Bronchial epithelial cell (primary cell): ENCODE measurements at regions not wholly inside any gene's neighbourhood (a gene's known extent, or its start where the extent isn't known, plus 50 kb on each side); places are given as distances from the start of the nearest gene placed in this dataset.
A peak's percentile ranks its signal among the peaks of the same experiment; 100 is the strongest.

Experiments used
- DNase-seq: peaks from one replicate; pipeline ENCODE4 v3.0.0-alpha.2; 2010; ENCODE audit warnings: low read depth
- FAIRE-seq: peaks from 2 replicates; lab custom pipeline; 2011; peaks lifted over from hg19 to GRCh38; lab: Jason Lieb, UNC
- H3K27me3 ChIP-seq: 2 replicates; pipeline ENCODE4 v1.5.1; 2011; ENCODE audit warnings: low read length; ENCODE audit not compliant: control insufficient read depth, insufficient read depth
- H3K36me3 ChIP-seq: 2 replicates; pipeline ENCODE4 v1.5.1; 2011; ENCODE audit warnings: low read length; ENCODE audit not compliant: control insufficient read depth, insufficient read depth
- H3K4me3 ChIP-seq: 2 replicates; pipeline ENCODE4 v1.5.1; 2011; ENCODE audit warnings: mild to moderate bottlenecking, low read depth, low read length, control low read depth
- TF ChIP-seq, protein P1 (sequence below): IDR thresholded peaks from 2 replicates; pipeline ENCODE4 v1.5.1; 2011; ENCODE audit warnings: mild to moderate bottlenecking, moderate library complexity, low read length, control low read depth, inconsistent platforms; ENCODE audit not compliant: insufficient read depth, severe bottlenecking

DNA sequence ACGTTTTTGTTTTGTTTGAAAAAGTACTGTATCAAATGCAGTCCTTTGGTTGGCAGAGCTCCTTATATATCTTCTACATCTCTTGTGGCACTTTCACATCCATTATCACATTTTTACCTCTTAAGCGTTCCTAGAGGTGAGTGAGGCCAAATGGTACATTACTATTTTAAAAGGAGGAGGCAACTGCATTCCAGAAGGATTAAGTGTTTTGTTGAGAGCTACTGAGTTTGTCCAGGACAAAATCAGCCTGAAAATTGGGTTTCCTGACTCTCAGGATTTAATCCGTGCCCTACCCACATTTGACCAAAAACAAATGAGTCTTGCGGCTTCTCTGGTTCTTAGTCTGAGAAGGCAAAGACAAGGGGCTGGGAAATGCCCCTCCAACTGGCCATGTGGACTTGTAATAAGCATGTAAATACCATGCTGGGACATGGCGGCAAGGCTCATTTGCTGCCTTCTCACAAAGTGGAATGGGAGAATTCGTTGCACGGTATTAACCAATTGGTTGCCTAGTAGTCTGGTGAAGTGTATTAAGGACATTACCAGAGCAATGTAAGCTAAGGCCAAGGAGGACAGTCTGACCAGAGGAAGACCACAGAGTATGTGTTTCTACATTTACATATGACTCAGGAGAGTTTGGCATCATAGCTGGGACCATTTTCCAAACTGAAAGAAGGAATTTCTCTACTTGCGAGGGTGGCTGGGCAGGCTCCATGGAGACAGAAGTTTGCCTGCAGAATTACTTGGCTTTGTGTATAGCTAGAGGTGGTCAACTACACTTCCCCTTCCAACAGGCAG is 175.8 kb upstream of the PLXNC1 start:
- no peaks in the 10 kb centered on the region for H3K27me3 ChIP-seq
- FAIRE-seq = peak; percentile 43
- no peaks in the 10 kb centered on the region for H3K36me3 ChIP-seq
- peak; percentile 8 for DNase-seq
- TF ChIP-seq, protein P1, sequence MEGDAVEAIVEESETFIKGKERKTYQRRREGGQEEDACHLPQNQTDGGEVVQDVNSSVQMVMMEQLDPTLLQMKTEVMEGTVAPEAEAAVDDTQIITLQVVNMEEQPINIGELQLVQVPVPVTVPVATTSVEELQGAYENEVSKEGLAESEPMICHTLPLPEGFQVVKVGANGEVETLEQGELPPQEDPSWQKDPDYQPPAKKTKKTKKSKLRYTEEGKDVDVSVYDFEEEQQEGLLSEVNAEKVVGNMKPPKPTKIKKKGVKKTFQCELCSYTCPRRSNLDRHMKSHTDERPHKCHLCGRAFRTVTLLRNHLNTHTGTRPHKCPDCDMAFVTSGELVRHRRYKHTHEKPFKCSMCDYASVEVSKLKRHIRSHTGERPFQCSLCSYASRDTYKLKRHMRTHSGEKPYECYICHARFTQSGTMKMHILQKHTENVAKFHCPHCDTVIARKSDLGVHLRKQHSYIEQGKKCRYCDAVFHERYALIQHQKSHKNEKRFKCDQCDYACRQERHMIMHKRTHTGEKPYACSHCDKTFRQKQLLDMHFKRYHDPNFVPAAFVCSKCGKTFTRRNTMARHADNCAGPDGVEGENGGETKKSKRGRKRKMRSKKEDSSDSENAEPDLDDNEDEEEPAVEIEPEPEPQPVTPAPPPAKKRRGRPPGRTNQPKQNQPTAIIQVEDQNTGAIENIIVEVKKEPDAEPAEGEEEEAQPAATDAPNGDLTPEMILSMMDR = no peak
- H3K4me3 ChIP-seq = no peak overlapping the region

DNA sequence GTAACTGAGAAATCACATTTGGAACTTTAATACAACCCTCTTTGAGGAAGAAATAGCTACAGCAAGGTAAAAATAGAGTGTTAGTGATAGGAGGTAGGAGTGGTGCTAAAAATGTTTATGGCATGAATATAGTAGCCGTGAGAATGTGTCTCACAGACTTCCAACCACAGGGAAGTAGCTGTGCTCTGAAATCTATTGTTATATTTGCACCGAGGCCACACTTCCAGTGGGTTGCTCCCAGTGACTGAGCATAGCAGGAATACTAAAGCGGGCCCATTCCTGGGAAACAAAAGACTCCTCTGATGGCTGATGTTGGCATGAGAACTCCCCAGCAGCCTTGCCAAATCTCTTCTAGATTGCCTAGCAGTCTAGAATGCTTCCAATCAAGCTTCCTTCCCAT is 174.1 kb upstream of the PLXNC1 start:
- TF ChIP-seq, protein P1 = no peak
- no peak for FAIRE-seq
- Histone ChIP-seq H3K4me3 (no peak overlapping the region), H3K27me3 (no peaks in the 10 kb centered on the region), H3K36me3 (no peaks in the 10 kb centered on the region)
- no peak for DNase-seq

DNA sequence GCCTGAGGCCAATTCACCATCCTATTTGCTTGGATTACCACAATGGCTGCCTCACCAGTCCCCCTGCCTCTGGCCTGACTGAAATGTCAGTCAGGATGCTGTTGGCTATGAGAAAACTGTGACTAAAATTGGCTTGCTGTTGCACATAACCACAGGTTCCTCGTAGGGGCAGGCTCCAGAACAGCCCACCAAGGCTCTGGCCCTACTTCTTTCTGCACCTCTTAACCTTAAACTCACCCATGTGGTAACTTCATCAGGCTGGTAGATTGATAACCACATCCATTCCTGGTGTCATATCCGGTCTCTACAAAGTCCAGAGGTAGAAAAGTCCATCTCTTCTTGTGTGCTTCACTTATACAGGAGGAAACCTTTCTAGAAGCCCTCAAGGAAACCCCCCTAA is 172.4 kb upstream of the PLXNC1 start:
- FAIRE-seq (no peak), DNase-seq (no peak)
- TF ChIP-seq, protein P1 = no peak
- H3K27me3 ChIP-seq = no peaks in the 10 kb centered on the region
- H3K36me3 ChIP-seq = no peaks in the 10 kb centered on the region
- no peak overlapping the region for H3K4me3 ChIP-seq

DNA sequence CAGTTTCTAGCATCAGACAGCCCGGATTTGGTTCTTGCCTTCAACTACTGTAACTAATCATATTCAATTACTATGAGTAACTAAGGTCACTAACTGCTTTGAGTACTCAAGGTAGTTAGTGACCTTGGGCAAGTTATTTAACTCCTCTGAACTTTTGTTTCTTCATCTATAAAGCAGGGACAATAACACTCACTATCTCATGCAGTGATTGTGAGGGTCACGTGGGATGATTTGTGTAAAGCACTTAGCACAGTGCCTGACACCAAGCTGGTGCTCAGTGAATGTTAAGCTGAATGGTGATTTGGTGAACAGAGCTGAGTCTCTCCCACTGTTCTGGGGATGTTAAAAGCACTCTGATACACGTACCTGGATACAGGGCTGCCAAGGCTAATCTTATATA is 171.3 kb upstream of the PLXNC1 start:
- no peaks in the 10 kb centered on the region for H3K36me3 ChIP-seq
- no peak for DNase-seq
- TF ChIP-seq, protein P1 = no peak
- H3K27me3 ChIP-seq = no peaks in the 10 kb centered on the region
- H3K4me3 ChIP-seq = no peak overlapping the region
- FAIRE-seq = no peak

DNA sequence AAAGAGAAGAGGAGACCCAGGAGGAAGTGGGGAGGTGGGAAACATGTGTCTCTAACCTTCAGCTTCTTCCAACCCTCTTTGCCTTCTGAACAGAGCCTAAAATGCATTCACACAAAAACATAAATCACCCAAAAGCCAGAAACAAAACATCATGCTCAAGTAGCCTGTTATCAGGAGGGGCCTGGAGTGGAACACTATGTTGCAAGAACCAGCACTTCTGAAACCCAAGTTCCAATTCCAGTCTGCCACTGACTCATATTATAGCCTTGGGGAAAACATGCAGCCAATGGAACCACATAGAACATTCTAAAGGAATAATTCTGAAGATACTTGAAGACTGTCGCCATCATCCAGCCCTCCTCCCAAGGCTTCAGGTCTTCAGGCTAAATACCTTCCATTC is 169.8 kb upstream of the PLXNC1 start:
- TF ChIP-seq, protein P1 = no peak
- DNase-seq = peak; percentile 76
- FAIRE-seq = no peak
- no peaks in the 10 kb centered on the region for H3K36me3 ChIP-seq
- no peaks in the 10 kb centered on the region for H3K27me3 ChIP-seq
- no peak overlapping the region for H3K4me3 ChIP-seq

DNA sequence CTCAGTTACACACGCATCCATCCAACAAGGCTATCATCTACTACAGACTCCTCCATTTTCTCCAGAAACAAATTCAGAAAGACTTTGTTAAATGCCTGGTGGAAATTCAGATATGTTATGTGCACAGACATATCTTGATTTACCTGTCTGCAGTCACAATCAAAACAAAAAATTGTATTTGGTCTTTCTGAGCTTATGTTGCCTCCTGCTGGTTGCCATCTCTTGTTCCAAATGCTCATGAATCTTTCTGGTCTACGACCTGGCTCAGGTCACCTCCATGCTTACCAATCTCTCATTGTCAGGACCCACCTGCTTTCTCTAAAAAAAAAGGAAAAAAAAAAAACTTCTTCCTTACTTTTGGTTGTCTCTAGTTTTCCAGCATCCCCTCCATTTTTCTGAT is 169.2 kb upstream of the PLXNC1 start:
- TF ChIP-seq, protein P1 = peak; percentile 45
- DNase-seq = peak; percentile 34
- H3K36me3 ChIP-seq = no peaks in the 10 kb centered on the region
- H3K4me3 ChIP-seq = no peak overlapping the region
- FAIRE-seq = no peak
- H3K27me3 ChIP-seq = no peaks in the 10 kb centered on the region
